ENCODE measurements at regions not wholly inside any gene's neighbourhood (a gene's known extent, or its start where the extent isn't known, plus 50 kb on each side); places are given as distances from the start of the nearest gene placed in this dataset.

GRCh38 chr3:117987256-117987655 lies 1047.4 kb downstream of the IGSF11 start:
- no peak overlapping the region for H2AFZ ChIP-seq (ENCODE audit: low read depth, low read length)
- H3K9ac ChIP-seq (ENCODE audit: low read length) = no peak overlapping the region
- H3K9me3 ChIP-seq (ENCODE audit: insufficient read depth, low read length) = no peaks in the 10 kb centered on the region
- no peaks in the 10 kb centered on the region for H3K36me3 ChIP-seq (replicated peaks; ENCODE audit: low read depth, low read length)
- no peak overlapping the region for H3K27ac ChIP-seq (ENCODE audit: low read length)
- no peaks in the 10 kb centered on the region for H3K4me1 ChIP-seq (ENCODE audit: low read length)
- no peaks in the 10 kb centered on the region for H3K27me3 ChIP-seq (ENCODE audit: low read depth, low read length)
- no peaks in the 10 kb centered on the region for H3K79me2 ChIP-seq (ENCODE audit: low read length)
- H3K4me2 ChIP-seq (ENCODE audit: low read length) = no peak overlapping the region
- TF ChIP-seq CTCF (IDR thresholded peaks at IDR 0.05; ENCODE audit: low read depth, low read length) = no peak
- no peak for TF ChIP-seq EZH2phosphoT487 (IDR thresholded peaks at IDR 0.05; ENCODE audit: low read depth)
- H3K4me3 ChIP-seq (ENCODE audit: low read length) = no peak overlapping the region
- H4K20me1 ChIP-seq (ENCODE audit: insufficient read depth, low read length) = no peaks in the 10 kb centered on the region

- Histone ChIP-seq H4K20me1 (ENCODE audit: insufficient read depth, low read length) (no peaks in the 10 kb centered on the region), H3K27ac (ENCODE audit: low read length) (no peak overlapping the region), H3K9ac (ENCODE audit: low read length) (no peak overlapping the region), H3K4me2 (ENCODE audit: low read length) (no peak overlapping the region), H3K4me1 (ENCODE audit: low read length) (no peaks in the 10 kb centered on the region), H2AFZ (ENCODE audit: low read depth, low read length) (no peak overlapping the region), H3K4me3 (ENCODE audit: low read length) (no peak overlapping the region), H3K9me3 (ENCODE audit: insufficient read depth, low read length) (no peaks in the 10 kb centered on the region), H3K36me3 (replicated peaks; ENCODE audit: low read depth, low read length) (no peaks in the 10 kb centered on the region), H3K79me2 (ENCODE audit: low read length) (no peaks in the 10 kb centered on the region), H3K27me3 (ENCODE audit: low read depth, low read length) (no peaks in the 10 kb centered on the region; the same call in 1 of the 2 replicates)
- TF ChIP-seq EZH2phosphoT487 (IDR thresholded peaks at IDR 0.05; ENCODE audit: low read depth) = no peak
- TF ChIP-seq CTCF (IDR thresholded peaks at IDR 0.05; ENCODE audit: low read depth, low read length) = no peak
These were observed 1044.7 kb downstream of the IGSF11 start for GRCh38 chr3:117989982-117990381.

- Histone ChIP-seq H3K4me2 (ENCODE audit: low read length) (no peak overlapping the region), H3K9ac (ENCODE audit: low read length) (no peak overlapping the region), H4K20me1 (ENCODE audit: insufficient read depth, low read length) (no peaks in the 10 kb centered on the region), H3K36me3 (replicated peaks; ENCODE audit: low read depth, low read length) (no peaks in the 10 kb centered on the region), H3K4me3 (ENCODE audit: low read length) (no peak overlapping the region), H3K9me3 (ENCODE audit: insufficient read depth, low read length) (no peaks in the 10 kb centered on the region), H3K27me3 (ENCODE audit: low read depth, low read length) (no peaks in the 10 kb centered on the region; the same call in 1 of the 2 replicates), H3K4me1 (ENCODE audit: low read length) (no peaks in the 10 kb centered on the region), H3K79me2 (ENCODE audit: low read length) (no peaks in the 10 kb centered on the region), H2AFZ (ENCODE audit: low read depth, low read length) (no peak overlapping the region), H3K27ac (ENCODE audit: low read length) (no peak overlapping the region)
- no peak for TF ChIP-seq CTCF (IDR thresholded peaks at IDR 0.05; ENCODE audit: low read depth, low read length)
- TF ChIP-seq EZH2phosphoT487 (IDR thresholded peaks at IDR 0.05; ENCODE audit: low read depth) = no peak
These were observed 1044.0 kb downstream of the IGSF11 start for GRCh38 chr3:117990627-117991026.

GRCh38 chr3:117995842-117996437 lies 1038.7 kb downstream of the IGSF11 start:
- Histone ChIP-seq H3K27me3 (ENCODE audit: low read depth, low read length) (no peaks in the 10 kb centered on the region; the same call in 1 of the 2 replicates), H2AFZ (ENCODE audit: low read depth, low read length) (no peak overlapping the region), H3K4me2 (ENCODE audit: low read length) (no peak overlapping the region), H3K9me3 (ENCODE audit: insufficient read depth, low read length) (no peaks in the 10 kb centered on the region), H3K27ac (ENCODE audit: low read length) (no peak overlapping the region), H3K36me3 (replicated peaks; ENCODE audit: low read depth, low read length) (no peaks in the 10 kb centered on the region), H4K20me1 (ENCODE audit: insufficient read depth, low read length) (no peaks in the 10 kb centered on the region), H3K9ac (ENCODE audit: low read length) (no peak overlapping the region), H3K4me3 (ENCODE audit: low read length) (no peak overlapping the region), H3K79me2 (ENCODE audit: low read length) (no peaks in the 10 kb centered on the region), H3K4me1 (ENCODE audit: low read length) (no peaks in the 10 kb centered on the region)
- TF ChIP-seq EZH2phosphoT487 (IDR thresholded peaks at IDR 0.05; ENCODE audit: low read depth) (no peak), CTCF (IDR thresholded peaks at IDR 0.05; ENCODE audit: low read depth, low read length) (no peak)

Measured in OCI-LY3 (cell line).